ENCODE measurements at regions not wholly inside any gene's neighbourhood (a gene's known extent, or its start where the extent isn't known, plus 50 kb on each side); places are given as distances from the start of the nearest gene placed in this dataset.

GRCh38 chr1:95415146-95415545, 181.1 kb downstream of the RWDD3 start:
- no peak overlapping the region for H3K27ac ChIP-seq
- TF ChIP-seq ZFX (IDR thresholded peaks at IDR 0.05; ENCODE audit: borderline replicate concordance): no peak
- TF ChIP-seq CTCF (IDR thresholded peaks at IDR 0.05): no peak

- H3K27ac ChIP-seq: no peak overlapping the region
- no peak for TF ChIP-seq CTCF (IDR thresholded peaks at IDR 0.05)
- TF ChIP-seq ZFX (IDR thresholded peaks at IDR 0.05; ENCODE audit: borderline replicate concordance): no peak
These were observed 192.8 kb downstream of the RWDD3 start for GRCh38 chr1:95426772-95427171.

- no peak for TF ChIP-seq CTCF (IDR thresholded peaks at IDR 0.05)
- no peak for TF ChIP-seq ZFX (IDR thresholded peaks at IDR 0.05; ENCODE audit: borderline replicate concordance)
- no peak overlapping the region for H3K27ac ChIP-seq
These were observed 193.5 kb downstream of the RWDD3 start for GRCh38 chr1:95427525-95427924.

GRCh38 chr1:95431235-95431634, 197.2 kb downstream of the RWDD3 start:
- H3K27ac ChIP-seq: no peak overlapping the region
- TF ChIP-seq CTCF (IDR thresholded peaks at IDR 0.05): no peak
- TF ChIP-seq ZFX (IDR thresholded peaks at IDR 0.05; ENCODE audit: borderline replicate concordance): no peak

GRCh38 chr1:95435611-95436010, 201.6 kb downstream of the RWDD3 start:
- no peak for TF ChIP-seq CTCF (IDR thresholded peaks at IDR 0.05)
- no peak for TF ChIP-seq ZFX (IDR thresholded peaks at IDR 0.05; ENCODE audit: borderline replicate concordance)
- no peak overlapping the region for H3K27ac ChIP-seq

GRCh38 chr1:95437011-95437410, 203.0 kb downstream of the RWDD3 start:
- TF ChIP-seq CTCF (IDR thresholded peaks at IDR 0.05) (no peak), ZFX (IDR thresholded peaks at IDR 0.05; ENCODE audit: borderline replicate concordance) (no peak)
- H3K27ac ChIP-seq: no peak overlapping the region

- TF ChIP-seq ZFX (IDR thresholded peaks at IDR 0.05; ENCODE audit: borderline replicate concordance) (no peak), CTCF (IDR thresholded peaks at IDR 0.05) (no peak)
- no peak overlapping the region for H3K27ac ChIP-seq
These were observed 203.8 kb downstream of the RWDD3 start for GRCh38 chr1:95437781-95438180.
